B cell (primary cell): ENCODE measurements at regions not wholly inside any gene's neighbourhood (a gene's known extent, or its start where the extent isn't known, plus 50 kb on each side); places are given as distances from the start of the nearest gene placed in this dataset.

Source experiments
- ATAC-seq: fragments of 200-7000 bp; cut with Tn5 transposase; one replicate; pipeline ENCODE4 v1.10.0; 2021; ENCODE audit warnings: low read depth, mild to moderate bottlenecking, moderate number of reproducible peaks, moderate library complexity
- CTCF ChIA-PET: fragments of 350-600 bp; sonication (Branson Sonifier 250); formaldehyde crosslinking; loops from one replicate; lab custom pipeline; 2021; ENCODE audit warnings: antibody characterized with exemption, inconsistent platforms; lab: Charles Lee
- POLR2A ChIA-PET: fragments of 350-600 bp; sonication (Branson Sonifier 250); formaldehyde crosslinking; loops from one replicate; lab custom pipeline; 2021; ENCODE audit warnings: antibody characterized with exemption; lab: Charles Lee
- DNase-seq: peaks from one replicate; pipeline ENCODE4 v3.0.0; 2013
- H2AFZ ChIP-seq: 2 replicates; pipeline ENCODE4 v1.6.1; 2012; ENCODE audit warnings: mild to moderate bottlenecking, low read depth, low read length; ENCODE audit not compliant: insufficient read depth, poor library complexity, severe bottlenecking
- H3K27ac ChIP-seq, 2 donors: 1 replicate in 1 of 2; 2 replicates in 1 of 2; pipeline ENCODE4 v1.5.1; 2012 to 2013; ENCODE audit warnings: low read length in 2 of 2, mild to moderate bottlenecking in 2 of 2, moderate library complexity in 1 of 2
- H3K27me3 ChIP-seq, 4 experiments: fragments of 200-600 bp in 1 of 4; sonication (generic) in 1 of 4; replicated peaks in 1 of 4; 1 replicate in 2 of 4; 2 replicates in 2 of 4; pipeline versions ENCODE4 v1.6.1 to v1.7.0; 2013 to 2016; ENCODE audit warnings: low read length in 3 of 4, mild to moderate bottlenecking in 2 of 4, mixed read lengths in 1 of 4, moderate library complexity in 1 of 4; ENCODE audit not compliant: insufficient read depth in 4 of 4, control insufficient read depth in 3 of 4; ENCODE audit errors: control extremely low read depth in 1 of 4
- H3K36me3 ChIP-seq, 2 experiments: replicated peaks in 1 of 2; 1 replicate in 1 of 2; 2 replicates in 1 of 2; pipeline versions ENCODE4 v1.6.1 to v1.7.1; 2013; ENCODE audit warnings: low read length in 1 of 2; ENCODE audit not compliant: insufficient read depth in 2 of 2, control insufficient read depth in 1 of 2; ENCODE audit errors: control extremely low read depth in 1 of 2, extremely low read depth in 1 of 2
- H3K4me1 ChIP-seq, 2 donors: fragments of 200-600 bp in 1 of 2; sonication (generic) in 1 of 2; 1 replicate in 1 of 2; 2 replicates in 1 of 2; pipeline versions ENCODE4 v1.5.1 to v1.6.1; 2013 to 2017; ENCODE audit warnings: low read length in 2 of 2; ENCODE audit not compliant: control insufficient read depth in 2 of 2, insufficient read depth in 2 of 2
- H3K4me2 ChIP-seq: replicated peaks from 2 replicates; pipeline ENCODE3; 2012; ENCODE audit warnings: mild to moderate bottlenecking, low read depth, low read length; ENCODE audit not compliant: poor library complexity, severe bottlenecking
- H3K4me3 ChIP-seq, 5 experiments: fragments of 200-600 bp in 1 of 5; sonication (generic) in 1 of 5; 1 replicate in 3 of 5; 2 replicates in 2 of 5; pipeline versions ENCODE4 v1.5.1 to v1.7.0; 2011 to 2016; ENCODE audit warnings: low read length in 4 of 5, mild to moderate bottlenecking in 4 of 5, low read depth in 2 of 5, control low read depth in 1 of 5, moderate library complexity in 1 of 5; ENCODE audit not compliant: insufficient read depth in 1 of 5; ENCODE audit errors: control extremely low read depth in 1 of 5, extremely low read depth in 1 of 5
- H3K79me2 ChIP-seq: fragments of 200-600 bp; sonication (generic); one replicate; pipeline ENCODE4 v1.6.0; 2016; ENCODE audit warnings: low read length; ENCODE audit not compliant: control insufficient read depth, insufficient read depth
- H3K9ac ChIP-seq: fragments of 200-600 bp; sonication (generic); 2 replicates; pipeline ENCODE4 v1.6.1; 2017; ENCODE audit warnings: mild to moderate bottlenecking, low read length, moderate library complexity
- H3K9me3 ChIP-seq, 3 donors: one replicate each; pipeline versions ENCODE4 v1.6.1 to v1.7.1; 2013; ENCODE audit warnings: low read length in 2 of 3; ENCODE audit not compliant: control insufficient read depth in 2 of 3, insufficient read depth in 1 of 3; ENCODE audit errors: control extremely low read depth in 1 of 3
- H4K20me1 ChIP-seq: 2 replicates; pipeline ENCODE4 v1.6.0; 2012; ENCODE audit warnings: mild to moderate bottlenecking, low read length; ENCODE audit not compliant: insufficient read depth, control insufficient read depth, poor library complexity, severe bottlenecking
- H3K27ac Mint-ChIP-seq: one replicate; pipeline ENCODE4 v1.8.0; 2021; ENCODE audit warnings: mixed read lengths
- H3K27me3 Mint-ChIP-seq: one replicate; pipeline ENCODE4 v1.8.0; 2021; ENCODE audit warnings: mixed read lengths
- H3K4me1 Mint-ChIP-seq: one replicate; pipeline ENCODE4 v1.8.0; 2021; ENCODE audit warnings: mixed read lengths
- H3K4me3 Mint-ChIP-seq: one replicate; pipeline ENCODE4 v1.8.0; 2021; ENCODE audit warnings: mixed read lengths
- H3K9me3 Mint-ChIP-seq: one replicate; pipeline ENCODE4 v1.8.0; 2022; ENCODE audit warnings: mixed read lengths; ENCODE audit not compliant: insufficient read depth
- CTCF ChIP-seq: fragments of 200-600 bp; IDR thresholded peaks from one replicate; pipeline ENCODE4 v1.8.0; 2022; ENCODE audit warnings: antibody characterized with exemption, mild to moderate bottlenecking
- EZH2 ChIP-seq: IDR thresholded peaks from 2 replicates; pipeline ENCODE4 v1.6.1; 2012; ENCODE audit warnings: borderline replicate concordance, low read depth, mild to moderate bottlenecking, moderate library complexity, low read length; ENCODE audit not compliant: insufficient read depth, poor library complexity, severe bottlenecking
- WGBS: methylation state at CpG from one replicate; pipeline ENCODE4 v1.1.5; 2013; ENCODE audit warnings: missing lambda C conversion rate; ENCODE audit not compliant: insufficient coverage; 5-methylcytosine and 5-hydroxymethylcytosine counted together
- intact Hi-C: fragments of 100-400 bp; cut with micrococcal nuclease; formaldehyde crosslinking; loops from one replicate; pipeline ENCODE4 v1.10.0; 2022

GRCh38 chr6:102631921-102632320 is 1238.4 kb downstream of the GRIK2 start:
- TF ChIP-seq CTCF (no peak), EZH2 (no peak)
- WGBS = 100% methylated on average over 3 of the region's 5 CpGs
- intact Hi-C loops = no loop called here
- H3K9ac ChIP-seq = no peak overlapping the region
- no peaks in the 10 kb centered on the region for H3K27me3 Mint-ChIP-seq
- H3K79me2 ChIP-seq = no peaks in the 10 kb centered on the region
- no peak overlapping the region for H3K27ac ChIP-seq
- H3K4me3 Mint-ChIP-seq = no peak overlapping the region
- POLR2A ChIA-PET = no interaction called here
- no peaks in the 10 kb centered on the region for H3K27me3 ChIP-seq
- ATAC-seq = no peak
- no peaks in the 10 kb centered on the region for H3K9me3 Mint-ChIP-seq
- no peaks in the 10 kb centered on the region for H3K4me1 Mint-ChIP-seq
- no peak overlapping the region for H3K4me3 ChIP-seq
- no peaks in the 10 kb centered on the region for H3K36me3 ChIP-seq
- no peak overlapping the region for H3K27ac Mint-ChIP-seq
- H3K9me3 ChIP-seq = no peaks in the 10 kb centered on the region
- no peak overlapping the region for H2AFZ ChIP-seq
- CTCF ChIA-PET = no interaction called here
- H3K4me1 ChIP-seq = no peaks in the 10 kb centered on the region
- H3K4me2 ChIP-seq = no peak overlapping the region
- no peaks in the 10 kb centered on the region for H4K20me1 ChIP-seq
- no peak for DNase-seq

- no peak overlapping the region for H3K4me3 ChIP-seq
- H2AFZ ChIP-seq = no peak overlapping the region
- no peak for TF ChIP-seq EZH2
- no peak for TF ChIP-seq CTCF
- no peaks in the 10 kb centered on the region for H3K9me3 ChIP-seq
- no peak for ATAC-seq
- Mint-ChIP-seq H3K9me3 (no peaks in the 10 kb centered on the region), H3K27ac (no peak overlapping the region), H3K4me1 (no peaks in the 10 kb centered on the region), H3K4me3 (no peak overlapping the region), H3K27me3 (no peaks in the 10 kb centered on the region)
- no peaks in the 10 kb centered on the region for H3K79me2 ChIP-seq
- H4K20me1 ChIP-seq = no peaks in the 10 kb centered on the region
- H3K4me2 ChIP-seq = no peak overlapping the region
- no peak for DNase-seq
- no peaks in the 10 kb centered on the region for H3K4me1 ChIP-seq
- no peaks in the 10 kb centered on the region for H3K27me3 ChIP-seq
- POLR2A ChIA-PET = no interaction called here
- no peak overlapping the region for H3K27ac ChIP-seq
- H3K9ac ChIP-seq = no peak overlapping the region
- intact Hi-C loops = no loop called here
- H3K36me3 ChIP-seq = no peaks in the 10 kb centered on the region
- CTCF ChIA-PET = no interaction called here
These were observed 1229.7 kb downstream of the GRIK2 start for GRCh38 chr6:102623201-102623600.
